ENCODE measurements at regions not wholly inside any gene's neighbourhood (a gene's known extent, or its start where the extent isn't known, plus 50 kb on each side); places are given as distances from the start of the nearest gene placed in this dataset.

GRCh38 chr2:184517402-184517801 is 80.9 kb upstream of the ZNF804A start:
- no peak for DNase-seq

GRCh38 chr2:184520441-184520840 is 77.9 kb upstream of the ZNF804A start:
- no peak for DNase-seq

GRCh38 chr2:184523732-184524131 is 74.6 kb upstream of the ZNF804A start:
- no peak for DNase-seq

GRCh38 chr2:184524551-184525382 is 73.6 kb upstream of the ZNF804A start:
- DNase-seq, result no peak

- no peak for DNase-seq
Observed at GRCh38 chr2:184527058-184527457, 71.3 kb upstream of the ZNF804A start.

- no peak for DNase-seq
Observed at GRCh38 chr2:184528119-184528518, 70.2 kb upstream of the ZNF804A start.

GRCh38 chr2:184530239-184530638 is 68.1 kb upstream of the ZNF804A start:
- DNase-seq, result peak; percentile 8

GRCh38 chr2:184530959-184531358 is 67.4 kb upstream of the ZNF804A start:
- DNase-seq, result no peak

- DNase-seq, result no peak
Observed at GRCh38 chr2:184532551-184532950, 65.8 kb upstream of the ZNF804A start.

- DNase-seq, result no peak
Observed at GRCh38 chr2:184534986-184535385, 63.3 kb upstream of the ZNF804A start.

- DNase-seq, result no peak
Observed at GRCh38 chr2:184540246-184540789, 58.0 kb upstream of the ZNF804A start.

GRCh38 chr2:184541591-184541990 is 56.7 kb upstream of the ZNF804A start:
- no peak for DNase-seq

GRCh38 chr2:184543832-184544231 is 54.5 kb upstream of the ZNF804A start:
- DNase-seq, result no peak
